ENCODE measurements at regions not wholly inside any gene's neighbourhood (a gene's known extent, or its start where the extent isn't known, plus 50 kb on each side); places are given as distances from the start of the nearest gene placed in this dataset.
"Not testable (repeated sequence)": the region's sequence is repeated elsewhere in the genome, so short reads cannot be mapped to it uniquely, and the experiment has no call there.

GRCh38 chr6:99219788-99220187 lies 129.7 kb downstream of the FAXC start:
- no peak for FAIRE-seq

GRCh38 chr6:99216959-99217358 lies 132.5 kb downstream of the FAXC start:
- no peak for FAIRE-seq

- no peak for FAIRE-seq
These were observed 153.4 kb downstream of the FAXC start for GRCh38 chr6:99195986-99196655.

GRCh38 chr6:99192561-99192960 lies 156.9 kb downstream of the FAXC start:
- FAIRE-seq, result no peak

GRCh38 chr6:99189823-99190721 lies 159.4 kb downstream of the FAXC start:
- FAIRE-seq, result no peak

DNA sequence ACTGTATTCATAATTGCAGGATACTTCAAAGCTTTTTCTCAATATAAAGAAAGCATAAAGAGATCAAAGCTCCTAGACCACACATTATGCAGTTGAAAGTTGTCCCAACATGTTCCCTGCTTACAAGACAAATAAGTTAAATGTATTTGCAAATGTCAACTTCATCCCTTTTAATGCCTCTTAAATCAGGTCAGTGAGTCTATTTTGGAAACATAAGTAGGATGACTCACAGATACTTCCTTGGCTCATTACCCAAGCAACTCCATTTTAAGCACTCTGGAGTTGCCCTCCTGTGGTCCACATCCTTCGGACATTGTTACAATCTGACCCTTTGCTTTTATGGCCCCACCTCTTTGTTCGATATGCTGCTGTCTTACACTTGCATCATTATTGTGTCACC lies 162.0 kb downstream of the FAXC start:
- FAIRE-seq, result no peak

DNA sequence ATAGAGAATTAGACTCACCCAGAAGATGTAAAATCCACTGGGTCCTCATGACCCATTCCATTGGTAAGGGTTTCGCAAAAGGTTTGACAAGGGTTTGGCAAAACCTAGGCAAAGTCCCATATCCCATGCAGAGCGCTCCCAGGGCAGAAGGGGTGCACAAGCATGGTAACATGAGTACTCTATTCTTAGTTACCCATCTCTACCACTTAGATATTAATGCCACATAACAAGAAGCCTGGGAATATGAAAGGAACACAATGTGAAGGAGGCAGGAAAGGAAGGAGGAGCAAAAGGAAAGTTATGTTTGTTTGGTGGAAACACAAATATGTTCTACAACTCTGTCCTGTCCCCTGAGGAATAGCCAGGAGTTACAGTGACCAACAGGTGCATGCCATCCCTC lies 163.1 kb downstream of the FAXC start:
- no peak for FAIRE-seq

DNA sequence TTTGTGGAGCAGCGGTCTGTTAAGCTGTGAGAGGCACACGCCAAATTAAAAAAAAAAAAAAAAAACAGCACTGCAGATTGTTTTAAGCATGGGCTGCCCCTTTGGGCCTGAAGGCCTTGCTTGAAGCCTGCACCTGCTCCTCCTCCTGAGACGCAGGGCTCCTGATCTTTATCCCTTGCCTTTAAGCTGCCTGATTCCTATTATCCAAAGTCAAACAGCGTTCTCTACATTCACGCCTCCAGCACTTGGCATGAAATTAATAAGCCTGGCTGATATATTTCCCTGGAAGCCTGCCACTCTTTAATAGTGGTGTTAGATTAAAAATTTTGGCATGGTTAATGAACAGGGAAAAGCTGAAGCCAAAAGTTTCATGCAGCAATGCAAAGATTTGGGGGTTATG lies 163.9 kb downstream of the FAXC start:
- FAIRE-seq, result no peak

DNA sequence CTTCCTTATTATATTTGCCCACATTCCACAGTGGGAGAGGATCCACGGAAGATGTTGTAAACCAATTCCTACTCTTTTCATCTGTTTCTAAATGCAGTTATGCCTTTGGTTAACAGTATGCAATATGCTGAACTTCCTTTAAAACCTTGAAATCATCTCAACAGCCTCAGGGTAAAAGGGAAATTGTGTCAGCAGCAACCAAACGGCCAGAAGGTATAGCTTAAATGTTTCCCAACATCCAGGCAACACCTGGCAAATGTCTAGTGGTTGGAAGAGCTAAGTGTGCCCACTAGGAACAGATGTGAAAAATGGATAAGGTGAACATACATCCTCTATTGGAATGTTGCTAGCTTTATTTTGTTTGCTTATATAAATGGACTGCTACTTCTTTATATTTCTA lies 164.8 kb downstream of the FAXC start:
- FAIRE-seq, result no peak

DNA sequence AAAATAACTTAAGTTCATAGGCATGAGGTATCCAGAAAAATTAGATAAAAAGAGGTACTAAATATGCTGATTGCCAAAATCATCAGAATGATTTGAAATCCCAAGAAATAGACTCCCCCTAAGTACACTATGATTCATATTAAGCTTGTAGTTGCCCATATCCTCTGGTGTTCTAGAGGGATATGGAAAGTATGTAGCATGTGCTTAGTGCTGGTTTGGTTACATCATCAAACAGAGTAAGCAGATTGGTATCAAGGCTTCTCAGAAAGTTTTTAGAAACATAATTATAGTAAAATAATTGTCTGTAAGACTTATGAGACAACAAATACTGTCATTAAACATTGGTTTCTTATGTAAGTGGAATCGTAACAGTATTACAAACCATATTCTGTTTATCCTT lies 166.4 kb downstream of the FAXC start:
- no peak for FAIRE-seq

GRCh38 chr6:99181174-99181573 lies 168.3 kb downstream of the FAXC start:
- no peak for FAIRE-seq

GRCh38 chr6:99178168-99178567 lies 171.3 kb downstream of the FAXC start:
- no peak for FAIRE-seq

DNA sequence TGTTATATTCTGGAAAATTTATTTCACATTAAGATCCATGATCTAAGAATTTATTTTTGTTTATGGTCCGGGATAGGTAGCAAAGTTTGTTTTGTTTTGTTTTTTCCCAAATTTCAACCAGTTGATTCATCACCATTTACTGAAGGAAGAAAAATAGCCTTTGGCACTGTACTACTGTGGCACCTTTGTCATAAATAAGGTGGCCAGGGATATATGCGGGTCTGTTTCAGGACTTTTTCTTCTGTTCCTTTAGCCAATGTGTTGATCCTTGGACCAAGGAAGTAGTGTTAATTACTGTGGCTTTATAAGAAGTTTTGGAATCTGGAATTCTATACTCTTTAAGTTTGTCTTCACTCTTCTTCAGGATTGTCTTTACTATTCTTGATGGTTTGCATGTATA lies 171.7 kb downstream of the FAXC start:
- FAIRE-seq, result no peak

GRCh38 chr6:99165838-99166237 lies 183.6 kb downstream of the FAXC start:
- FAIRE-seq, result no peak

GRCh38 chr6:99152347-99152643 lies 197.2 kb downstream of the FAXC start:
- FAIRE-seq, result no peak

DNA sequence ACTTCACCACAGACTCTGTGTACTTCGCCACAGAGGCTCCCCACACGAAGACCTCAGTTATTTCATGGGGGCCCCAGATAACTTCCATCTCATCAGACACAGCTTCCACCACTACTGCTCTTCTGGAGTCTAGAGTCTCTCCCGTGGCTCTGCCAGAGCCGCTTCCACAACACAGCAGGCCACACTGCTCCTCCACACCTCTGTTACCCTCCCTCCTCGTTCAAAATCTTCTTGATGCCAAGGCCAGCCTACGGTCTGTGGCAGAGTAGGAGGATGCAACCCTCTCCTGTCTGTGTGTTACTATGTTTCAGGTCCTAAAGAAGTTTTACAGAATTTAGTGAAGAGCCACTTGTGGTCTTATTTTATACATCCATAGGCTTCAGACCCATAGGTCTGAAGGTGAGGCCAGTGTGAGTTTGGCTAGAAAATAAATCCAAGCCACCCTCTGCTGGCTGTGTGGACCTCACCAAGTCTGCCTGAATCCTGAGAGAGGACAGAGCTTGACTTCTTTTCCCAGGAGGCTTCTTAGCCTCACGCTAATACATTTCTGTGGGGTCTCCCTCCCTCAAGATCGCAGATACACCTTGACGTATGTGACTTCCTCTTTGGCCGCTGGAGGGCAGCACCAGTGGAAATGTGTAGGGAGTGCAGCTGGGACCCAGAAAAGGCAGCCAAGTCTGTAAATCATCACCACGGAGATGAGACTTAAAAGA lies 197.7 kb downstream of the FAXC start:
- no peak for FAIRE-seq

DNA sequence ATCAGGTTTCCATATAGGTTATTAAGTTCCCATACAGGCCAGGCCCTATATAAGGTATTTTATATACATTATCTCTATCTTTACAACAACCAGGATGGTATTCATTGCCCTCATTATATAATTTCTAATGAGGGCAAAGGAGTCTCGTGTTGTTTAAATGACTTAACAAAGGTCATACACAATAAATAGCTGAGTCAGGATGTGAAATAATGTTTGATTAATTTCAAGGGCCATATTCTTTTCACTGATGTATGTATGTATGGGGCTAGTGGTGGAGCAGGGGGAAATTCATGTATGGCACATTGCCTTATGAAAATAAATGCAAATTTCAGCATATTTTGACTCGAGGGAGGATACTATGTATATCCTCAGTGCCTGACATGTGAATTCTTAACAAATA lies 200.7 kb downstream of the FAXC start:
- no peak for FAIRE-seq

DNA sequence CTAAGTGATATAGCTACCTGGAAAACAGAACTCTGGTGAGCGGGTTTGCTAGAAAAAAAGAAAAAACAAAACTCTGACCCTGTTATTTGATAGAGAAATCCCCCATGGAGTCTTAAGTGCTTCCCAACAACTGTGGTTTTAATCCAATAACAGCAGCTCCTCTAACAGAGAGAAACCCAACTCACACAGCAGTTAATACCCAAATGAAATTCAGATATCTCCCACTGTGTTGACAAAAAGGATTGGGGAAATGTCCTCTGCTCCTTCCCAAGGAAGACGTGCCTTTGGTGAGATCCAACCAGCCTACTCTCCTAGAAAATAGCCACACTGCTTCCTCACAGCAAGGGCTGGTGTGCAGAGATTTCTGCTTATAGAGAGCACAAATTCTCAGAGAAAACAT lies 200.4 kb upstream of the FBXL4 start:
- FAIRE-seq, result no peak

GRCh38 chr6:99147206-99147605 lies 199.5 kb upstream of the FBXL4 start:
- no peak for FAIRE-seq

- no peak for FAIRE-seq
These were observed 199.0 kb upstream of the FBXL4 start for GRCh38 chr6:99146711-99147110.

- FAIRE-seq, result no peak
These were observed 198.0 kb upstream of the FBXL4 start for GRCh38 chr6:99145738-99146137.

DNA sequence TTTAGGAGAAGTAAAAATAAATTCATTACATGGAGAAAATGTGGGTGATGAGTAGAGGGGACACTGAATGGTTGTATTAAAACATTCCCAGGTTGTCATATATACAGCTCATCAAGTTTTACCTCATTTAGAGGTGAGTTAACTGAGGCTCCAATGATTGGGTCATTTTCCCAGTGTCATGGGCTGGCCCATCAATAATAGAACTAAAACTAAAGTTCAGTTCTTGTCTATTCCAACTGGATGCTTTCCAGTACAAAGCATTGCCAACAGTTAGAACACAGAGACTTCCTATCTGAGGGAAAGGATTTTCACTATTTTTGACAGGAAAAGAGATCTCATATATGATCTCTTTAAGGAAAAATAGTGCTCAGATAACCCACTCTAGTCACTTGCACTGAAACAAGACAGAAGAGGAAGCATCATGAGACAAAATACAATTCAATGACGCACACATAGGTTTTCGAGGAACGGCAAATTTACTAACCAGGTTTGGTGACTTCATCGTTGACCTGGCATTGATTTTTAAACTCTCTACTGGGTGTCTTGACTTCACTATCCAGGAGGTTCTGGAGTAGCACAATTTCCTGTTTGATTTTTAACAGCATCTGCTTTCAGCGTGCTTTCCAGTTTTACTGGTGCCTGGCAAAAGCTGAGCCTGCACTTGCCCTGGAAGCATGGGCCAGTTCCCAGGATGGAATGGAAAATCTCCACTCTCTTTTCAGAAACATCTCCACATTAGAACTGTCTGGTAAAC lies 195.5 kb upstream of the FBXL4 start:
- no peak for FAIRE-seq

DNA sequence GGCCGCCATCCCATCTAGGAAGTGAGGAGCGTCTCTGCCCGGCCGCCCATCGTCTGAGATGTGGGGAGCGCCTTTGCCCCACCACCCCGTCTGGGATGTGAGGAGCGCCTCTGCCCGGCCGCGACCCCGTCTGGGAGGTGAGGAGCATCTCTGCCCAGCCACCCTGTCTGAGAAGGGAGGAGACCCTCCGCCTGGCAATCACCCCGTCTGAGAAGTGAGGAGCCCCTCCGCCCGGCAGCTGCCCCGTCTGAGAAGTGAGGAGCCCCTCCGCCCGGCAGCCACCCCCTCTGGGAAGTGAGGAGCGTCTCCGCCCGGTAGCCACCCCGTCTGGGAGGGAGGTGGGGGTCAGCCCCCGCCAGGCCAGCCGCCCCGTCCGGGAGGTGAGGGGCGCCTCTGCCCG lies 194.2 kb upstream of the FBXL4 start:
- FAIRE-seq, result not testable (repeated sequence)

Measured in islet of Langerhans (tissue), 1 donor.